ENCODE measurements at regions not wholly inside any gene's neighbourhood (a gene's known extent, or its start where the extent isn't known, plus 50 kb on each side); places are given as distances from the start of the nearest gene placed in this dataset.

DNA sequence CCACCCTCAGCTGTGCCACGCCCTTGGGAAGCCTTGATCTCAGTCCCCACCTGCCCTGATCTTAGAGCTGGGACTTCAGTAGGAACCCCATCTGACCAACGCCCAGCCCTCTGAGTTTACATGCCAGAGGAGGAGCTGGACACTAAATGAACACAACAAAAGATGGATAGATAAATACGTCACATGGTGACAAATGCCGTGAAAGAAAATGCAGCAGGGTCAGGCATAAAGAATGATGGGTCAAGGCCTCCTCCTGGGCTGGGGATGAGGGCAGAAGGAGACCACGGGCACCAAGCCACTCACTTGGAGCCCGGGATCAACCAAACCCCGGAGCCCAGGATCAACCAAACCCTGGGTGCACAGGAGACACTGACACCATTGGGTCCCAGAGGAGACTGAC is 354.9 kb downstream of the C16orf95 start:
- no peak overlapping the region for H3K4me3 ChIP-seq (ENCODE audit: low read length)
- TF ChIP-seq, protein P1, sequence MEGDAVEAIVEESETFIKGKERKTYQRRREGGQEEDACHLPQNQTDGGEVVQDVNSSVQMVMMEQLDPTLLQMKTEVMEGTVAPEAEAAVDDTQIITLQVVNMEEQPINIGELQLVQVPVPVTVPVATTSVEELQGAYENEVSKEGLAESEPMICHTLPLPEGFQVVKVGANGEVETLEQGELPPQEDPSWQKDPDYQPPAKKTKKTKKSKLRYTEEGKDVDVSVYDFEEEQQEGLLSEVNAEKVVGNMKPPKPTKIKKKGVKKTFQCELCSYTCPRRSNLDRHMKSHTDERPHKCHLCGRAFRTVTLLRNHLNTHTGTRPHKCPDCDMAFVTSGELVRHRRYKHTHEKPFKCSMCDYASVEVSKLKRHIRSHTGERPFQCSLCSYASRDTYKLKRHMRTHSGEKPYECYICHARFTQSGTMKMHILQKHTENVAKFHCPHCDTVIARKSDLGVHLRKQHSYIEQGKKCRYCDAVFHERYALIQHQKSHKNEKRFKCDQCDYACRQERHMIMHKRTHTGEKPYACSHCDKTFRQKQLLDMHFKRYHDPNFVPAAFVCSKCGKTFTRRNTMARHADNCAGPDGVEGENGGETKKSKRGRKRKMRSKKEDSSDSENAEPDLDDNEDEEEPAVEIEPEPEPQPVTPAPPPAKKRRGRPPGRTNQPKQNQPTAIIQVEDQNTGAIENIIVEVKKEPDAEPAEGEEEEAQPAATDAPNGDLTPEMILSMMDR (conservative IDR thresholded peaks at IDR 0.05; ENCODE audit: low read depth, low read length): no peak

DNA sequence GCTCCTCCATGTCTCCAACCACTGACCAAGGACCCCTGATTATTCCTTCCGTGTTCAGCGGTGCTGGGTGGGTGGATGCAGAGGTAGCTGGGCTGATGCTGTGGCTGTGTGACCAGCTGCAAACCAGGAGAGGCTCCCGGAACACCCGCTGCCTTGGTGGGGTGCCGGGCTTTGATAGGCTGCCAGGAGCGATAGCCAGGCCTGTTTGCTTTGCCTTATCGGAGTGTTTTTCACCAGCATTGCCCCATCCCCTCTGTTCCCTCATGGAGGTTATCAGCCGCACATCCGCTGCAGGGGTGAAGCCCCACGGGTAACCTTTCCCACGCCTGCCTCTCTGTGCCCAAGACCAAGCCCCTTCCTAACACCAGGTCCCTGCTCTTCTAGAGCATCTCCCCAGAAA is 354.3 kb downstream of the C16orf95 start:
- TF ChIP-seq, protein P1 (conservative IDR thresholded peaks at IDR 0.05; ENCODE audit: low read depth, low read length): no peak
- no peak for DNase-seq (ENCODE audit: low read depth)
- H3K4me3 ChIP-seq (ENCODE audit: low read length): no peak overlapping the region

More for the DNA sequence above, 354.9 kb downstream of the C16orf95 start:
- no peak for DNase-seq (ENCODE audit: low read depth)

DNA sequence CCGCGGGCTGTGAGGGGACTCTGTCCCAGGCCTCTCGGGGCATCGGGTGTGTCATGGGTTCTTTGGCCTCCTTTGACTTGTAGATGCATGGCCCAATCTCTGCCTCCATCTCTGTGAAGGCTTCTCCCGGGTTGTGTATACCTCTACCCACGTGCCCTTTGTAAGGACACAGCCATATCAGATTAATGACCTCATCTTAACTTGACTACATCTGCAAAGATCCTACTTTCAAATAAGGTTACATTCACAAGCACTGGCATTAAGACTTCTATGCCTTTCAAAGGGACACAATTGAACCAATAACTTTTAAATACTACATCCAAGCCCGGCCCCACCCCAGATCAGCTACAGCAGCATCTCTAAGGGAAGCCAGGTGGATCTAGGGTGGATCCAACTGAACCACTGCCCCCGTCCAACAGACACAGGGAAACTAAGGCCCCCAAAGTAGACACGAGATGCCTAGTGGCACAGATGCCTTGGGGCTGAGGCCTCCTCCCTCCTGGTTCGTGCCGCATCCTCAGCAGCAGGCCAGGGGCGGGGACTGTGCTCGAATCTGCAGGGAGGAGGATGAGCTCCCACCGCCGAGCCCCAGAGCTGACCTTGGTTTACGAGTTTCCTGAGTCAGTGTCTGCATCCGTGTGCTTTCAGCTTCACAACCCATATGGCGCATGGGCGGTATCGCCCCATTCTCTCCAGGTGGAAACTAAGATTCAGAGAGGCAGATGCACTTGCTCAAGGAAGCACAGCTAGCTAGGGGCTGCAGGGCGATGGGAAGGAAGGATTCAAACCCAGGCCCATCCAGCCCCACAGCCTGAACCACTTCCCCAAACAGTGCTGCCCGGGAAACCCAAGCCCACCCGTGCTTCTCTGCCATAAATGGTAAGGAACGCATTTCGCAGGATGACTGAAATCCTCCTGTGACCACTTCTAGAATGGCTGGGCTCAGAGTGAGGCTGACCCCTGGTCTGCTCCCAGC is 353.3 kb downstream of the C16orf95 start:
- TF ChIP-seq, protein P1 (conservative IDR thresholded peaks at IDR 0.05; ENCODE audit: low read depth, low read length): no peak
- no peak for DNase-seq (ENCODE audit: low read depth)
- no peak overlapping the region for H3K4me3 ChIP-seq (ENCODE audit: low read length)

DNA sequence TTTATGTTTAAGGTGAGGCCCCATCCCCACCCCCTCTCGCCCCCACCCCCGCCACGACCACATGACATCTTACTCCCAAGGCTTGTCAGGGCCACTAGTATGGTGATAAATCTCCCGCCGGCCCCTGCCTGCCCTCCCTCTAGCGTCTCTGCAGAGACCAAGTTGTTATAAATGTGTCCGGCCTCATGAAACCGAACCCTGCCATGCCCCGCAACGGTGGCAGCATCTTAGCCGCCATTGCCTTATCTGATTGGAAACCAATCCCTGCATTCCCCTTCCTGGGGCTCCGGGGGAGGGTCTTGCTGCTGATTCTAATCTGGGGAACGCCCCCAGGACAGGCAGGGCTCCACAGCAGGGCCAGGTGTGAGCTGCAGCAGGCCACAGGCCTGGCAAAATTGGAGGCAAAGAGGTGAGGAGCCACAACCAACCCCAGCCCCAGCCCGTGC is 352.4 kb downstream of the C16orf95 start:
- H3K4me3 ChIP-seq (ENCODE audit: low read length): no peak overlapping the region
- TF ChIP-seq, protein P1 (conservative IDR thresholded peaks at IDR 0.05; ENCODE audit: low read depth, low read length): no peak
- DNase-seq (ENCODE audit: low read depth): no peak

DNA sequence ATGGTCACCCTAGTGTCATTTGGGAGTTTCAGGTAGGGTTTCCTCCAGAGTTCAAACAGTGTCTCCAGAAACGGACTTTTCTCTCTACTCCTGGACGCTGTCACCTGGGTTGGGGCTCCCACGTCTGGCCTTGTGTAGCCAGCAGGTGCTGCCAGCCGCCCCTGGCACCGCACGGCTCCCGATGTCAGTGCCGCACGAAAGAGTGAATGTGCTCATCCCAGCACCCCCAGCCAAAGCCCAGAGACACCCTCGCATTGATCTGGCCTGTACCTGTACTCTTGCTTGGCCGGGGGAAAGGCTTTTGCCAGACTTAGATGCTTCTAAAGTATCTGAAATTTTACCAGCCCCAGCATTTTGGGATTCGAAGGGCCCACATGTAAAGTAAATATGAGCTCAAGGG is 351.9 kb downstream of the C16orf95 start:
- DNase-seq (ENCODE audit: low read depth): no peak
- TF ChIP-seq, protein P1 (conservative IDR thresholded peaks at IDR 0.05; ENCODE audit: low read depth, low read length): no peak
- H3K4me3 ChIP-seq (ENCODE audit: low read length): no peak overlapping the region

DNA sequence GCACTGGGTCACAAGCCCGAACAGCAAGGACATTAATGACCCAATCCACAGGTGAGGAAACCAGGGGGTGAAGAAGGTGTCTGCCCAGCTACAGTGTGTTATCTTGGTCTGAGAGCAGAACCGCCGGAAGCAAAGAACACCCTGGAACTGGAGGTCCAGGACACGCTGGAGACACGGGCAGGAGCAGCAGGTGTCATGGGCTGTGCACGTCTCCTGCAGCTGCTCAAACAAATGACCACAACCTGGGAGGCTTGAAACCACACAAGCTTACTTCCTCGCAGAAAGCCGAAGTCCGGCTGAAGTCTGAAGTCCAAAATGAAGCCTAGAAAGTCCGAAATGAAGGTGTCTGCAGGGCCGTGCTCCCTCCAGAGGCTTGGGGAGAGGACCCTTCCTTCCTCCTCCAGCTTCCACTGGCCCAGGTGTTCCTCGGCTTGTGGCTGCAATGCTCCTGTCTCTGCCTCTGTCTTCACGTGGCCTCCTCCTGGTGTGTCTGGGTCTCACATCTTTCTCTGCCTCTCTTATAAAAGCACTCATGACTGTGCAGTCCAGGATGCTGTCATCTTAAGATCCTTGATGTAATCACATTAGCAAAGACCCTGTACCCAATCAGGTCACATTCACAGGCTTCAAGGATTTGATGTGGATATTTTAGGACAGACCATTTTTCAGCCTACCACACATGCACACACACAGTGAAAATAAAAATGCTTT is 351.2 kb downstream of the C16orf95 start:
- TF ChIP-seq, protein P1 (conservative IDR thresholded peaks at IDR 0.05; ENCODE audit: low read depth, low read length): peak; percentile 19
- DNase-seq (ENCODE audit: low read depth): no peak
- no peak overlapping the region for H3K4me3 ChIP-seq (ENCODE audit: low read length)
